Lower lobe of right lung (tissue), 2 donors: ENCODE measurements at regions not wholly inside any gene's neighbourhood (a gene's known extent, or its start where the extent isn't known, plus 50 kb on each side); places are given as distances from the start of the nearest gene placed in this dataset.

Experiments
- ATAC-seq, 2 donors: fragments of 200-7000 bp; cut with Tn5 transposase; one replicate each; pipeline ENCODE4 v1.9.1; 2020 to 2022; ENCODE audit warnings: mild to moderate bottlenecking in 2 of 2, moderate library complexity in 2 of 2
- DNase-seq: peaks from one replicate; pipeline ENCODE4 v3.0.0-alpha.2; 2020
- H3K27ac ChIP-seq: fragments of 200-600 bp; one replicate; pipeline ENCODE4 v1.8.0; 2022
- H3K27me3 ChIP-seq: fragments of 200-600 bp; one replicate; pipeline ENCODE4 v1.8.0; 2022; ENCODE audit warnings: low read depth
- H3K36me3 ChIP-seq: fragments of 200-600 bp; one replicate; pipeline ENCODE4 v1.8.0; 2022; ENCODE audit warnings: mild to moderate bottlenecking
- H3K4me1 ChIP-seq: fragments of 200-600 bp; one replicate; pipeline ENCODE4 v1.8.0; 2022
- H3K4me3 ChIP-seq: fragments of 200-600 bp; one replicate; pipeline ENCODE4 v1.8.0; 2022; ENCODE audit warnings: mild to moderate bottlenecking
- H3K9me3 ChIP-seq: fragments of 200-600 bp; one replicate; pipeline ENCODE4 v1.8.0; 2022
- CTCF ChIP-seq: fragments of 200-600 bp; IDR thresholded peaks from one replicate; pipeline ENCODE4 v1.8.0; 2022; ENCODE audit warnings: antibody characterized with exemption, mild to moderate bottlenecking
- intact Hi-C: fragments of 100-400 bp; cut with DNase I; formaldehyde crosslinking; loops from one replicate; pipeline ENCODE4 v1.11.0; 2022
- donor health status: DM: no; HTN: yes; CAD: no; lungs with severe emphysema.

DNA sequence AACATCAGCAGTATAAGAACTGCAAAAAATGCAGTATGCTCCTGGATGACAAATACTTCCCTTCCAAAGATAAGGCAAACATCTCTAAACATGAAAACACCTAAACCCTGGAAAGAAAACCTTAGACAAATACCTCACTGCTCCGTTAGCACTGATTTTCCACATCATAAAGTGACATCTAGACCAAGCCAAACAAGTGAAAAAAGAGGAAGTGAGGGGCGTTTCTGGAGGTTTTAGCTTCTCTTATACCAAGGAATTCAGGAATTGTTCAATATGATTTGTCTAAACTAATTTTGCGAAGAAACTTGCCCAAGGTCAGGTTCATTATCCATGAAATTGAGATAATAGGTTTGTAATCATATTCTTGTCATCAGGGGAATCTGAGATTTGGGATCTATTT lies 279.7 kb downstream of the ADRA2A start:
- Histone ChIP-seq H3K27ac (no peak overlapping the region), H3K9me3 (no peaks in the 10 kb centered on the region), H3K4me3 (no peak overlapping the region), H3K36me3 (no peaks in the 10 kb centered on the region), H3K4me1 (no peaks in the 10 kb centered on the region), H3K27me3 (no peaks in the 10 kb centered on the region)
- ATAC-seq (no peak), DNase-seq (no peak)
- intact Hi-C loops, result no loop called here
- no peak for TF ChIP-seq CTCF

DNA sequence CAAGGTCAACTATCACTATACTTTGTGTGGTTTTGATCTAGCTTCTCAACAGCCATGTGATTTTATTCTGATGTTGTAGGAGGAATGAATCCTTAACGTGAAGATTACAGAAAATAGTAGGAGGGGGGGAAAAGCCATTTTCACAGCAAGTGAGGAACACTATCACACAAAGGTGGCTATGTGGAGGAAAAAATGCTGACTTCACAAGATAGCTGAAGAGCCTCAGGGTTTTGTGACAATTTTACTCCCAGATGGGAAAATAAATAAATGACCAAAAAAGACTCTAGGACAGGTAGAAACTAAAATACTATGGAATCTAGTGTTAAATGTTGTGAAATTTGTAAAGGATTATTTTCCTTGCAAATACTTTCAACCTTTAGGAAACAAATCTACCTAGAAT lies 281.0 kb downstream of the ADRA2A start:
- H3K4me3 ChIP-seq, result no peak overlapping the region
- H3K27ac ChIP-seq, result no peak overlapping the region
- DNase-seq (no peak), ATAC-seq (no peak)
- no peak for TF ChIP-seq CTCF
- no peaks in the 10 kb centered on the region for H3K4me1 ChIP-seq
- intact Hi-C loops, result no loop called here
- no peaks in the 10 kb centered on the region for H3K9me3 ChIP-seq
- H3K27me3 ChIP-seq, result no peaks in the 10 kb centered on the region
- no peaks in the 10 kb centered on the region for H3K36me3 ChIP-seq

GRCh38 chr10:111360260-111360925 lies 283.6 kb downstream of the ADRA2A start:
- DNase-seq (peak; percentile 45), ATAC-seq (peak; percentile 81)
- TF ChIP-seq CTCF, result peak; percentile 52
- H3K4me3 ChIP-seq, result no peak overlapping the region
- no peaks in the 10 kb centered on the region for H3K9me3 ChIP-seq
- intact Hi-C loops, result no loop called here
- no peaks in the 10 kb centered on the region for H3K4me1 ChIP-seq
- no peaks in the 10 kb centered on the region for H3K36me3 ChIP-seq
- H3K27ac ChIP-seq, result no peak overlapping the region
- H3K27me3 ChIP-seq, result no peaks in the 10 kb centered on the region

- intact Hi-C loops, result no loop called here
- TF ChIP-seq CTCF, result no peak
- no peaks in the 10 kb centered on the region for H3K9me3 ChIP-seq
- ATAC-seq, result no peak
- H3K4me3 ChIP-seq, result no peak overlapping the region
- no peaks in the 10 kb centered on the region for H3K36me3 ChIP-seq
- no peak for DNase-seq
- no peaks in the 10 kb centered on the region for H3K4me1 ChIP-seq
- no peaks in the 10 kb centered on the region for H3K27me3 ChIP-seq
- H3K27ac ChIP-seq, result no peak overlapping the region
These were observed 290.7 kb downstream of the ADRA2A start for GRCh38 chr10:111367531-111367930.

- Histone ChIP-seq H3K9me3 (no peaks in the 10 kb centered on the region), H3K27ac (no peak overlapping the region), H3K4me3 (no peak overlapping the region), H3K4me1 (no peaks in the 10 kb centered on the region), H3K36me3 (no peaks in the 10 kb centered on the region), H3K27me3 (no peaks in the 10 kb centered on the region)
- DNase-seq (no peak), ATAC-seq (no peak)
- intact Hi-C loops, result no loop called here
- TF ChIP-seq CTCF, result no peak
These were observed 293.3 kb downstream of the ADRA2A start for GRCh38 chr10:111370101-111370500.
